Liver (tissue), 7 donors: ENCODE measurements at regions not wholly inside any gene's neighbourhood (a gene's known extent, or its start where the extent isn't known, plus 50 kb on each side); places are given as distances from the start of the nearest gene placed in this dataset.

Experiments used
- DNase-seq: peaks from one replicate; pipeline ENCODE4 v3.0.0-alpha.2; 2017; ENCODE audit warnings: low spot score
- H3K27ac ChIP-seq, 2 donors: one replicate each; pipeline ENCODE4 v1.7.0; 2013; ENCODE audit warnings: inconsistent platforms in 2 of 2, low read length in 2 of 2, control low read depth in 1 of 2, low read depth in 1 of 2, mild to moderate bottlenecking in 1 of 2
- H3K27me3 ChIP-seq, 4 donors: one replicate each; pipeline versions ENCODE4 v1.6.1 to v1.7.0; 2013; ENCODE audit warnings: low read length in 3 of 4, inconsistent platforms in 1 of 4, mild to moderate bottlenecking in 1 of 4, moderate library complexity in 1 of 4; ENCODE audit not compliant: control insufficient read depth in 4 of 4, insufficient read depth in 4 of 4
- H3K36me3 ChIP-seq, 4 donors: one replicate each; pipeline versions ENCODE4 v1.6.1 to v1.7.0; 2013; ENCODE audit warnings: low read length in 3 of 4, mild to moderate bottlenecking in 3 of 4, low read depth in 1 of 4, moderate library complexity in 1 of 4; ENCODE audit not compliant: control insufficient read depth in 4 of 4, insufficient read depth in 3 of 4
- H3K4me1 ChIP-seq, 4 donors: one replicate each; pipeline versions ENCODE4 v1.6.1 to v1.7.0; 2013; ENCODE audit warnings: low read length in 3 of 4, mild to moderate bottlenecking in 3 of 4, moderate library complexity in 1 of 4; ENCODE audit not compliant: control insufficient read depth in 4 of 4, insufficient read depth in 4 of 4
- H3K4me3 ChIP-seq, 3 donors: one replicate each; pipeline versions ENCODE4 v1.6.1 to v1.7.0; 2013; ENCODE audit warnings: low read length in 3 of 3, control low read depth in 1 of 3, low read depth in 1 of 3, mild to moderate bottlenecking in 1 of 3
- H3K9ac ChIP-seq, 2 donors: one replicate each; pipeline ENCODE4 v1.7.0; 2013; ENCODE audit warnings: low read length in 2 of 2, mild to moderate bottlenecking in 2 of 2, moderate library complexity in 2 of 2, control low read depth in 1 of 2, low read depth in 1 of 2
- H3K9me3 ChIP-seq, 4 donors: one replicate each; pipeline versions ENCODE4 v1.6.1 to v1.7.0; 2013; ENCODE audit warnings: low read length in 3 of 4; ENCODE audit not compliant: control insufficient read depth in 4 of 4
- EGR1 ChIP-seq, 2 donors: IDR thresholded peaks; 2 replicates each; pipeline ENCODE4 v1.6.1; 2016 to 2018; ENCODE audit warnings: antibody characterized with exemption in 2 of 2, low read depth in 2 of 2
- FOXA1 ChIP-seq: IDR thresholded peaks from 2 replicates; pipeline ENCODE4 v1.6.1; 2016; ENCODE audit warnings: antibody characterized with exemption
- FOXA2 ChIP-seq: IDR thresholded peaks from 2 replicates; pipeline ENCODE4 v1.6.1; 2016; ENCODE audit warnings: antibody characterized with exemption
- HNF4G ChIP-seq: IDR thresholded peaks from 2 replicates; pipeline ENCODE4 v1.6.1; 2016; ENCODE audit warnings: antibody characterized with exemption
- JUND ChIP-seq, 2 donors: IDR thresholded peaks; 2 replicates each; pipeline ENCODE4 v1.6.1; 2016; ENCODE audit warnings: antibody characterized with exemption in 2 of 2
- RAD21 ChIP-seq, 2 donors: IDR thresholded peaks; 2 replicates each; pipeline ENCODE4 v1.6.1; 2016; ENCODE audit warnings: antibody characterized with exemption in 2 of 2, mild to moderate bottlenecking in 2 of 2
- RXRA ChIP-seq, 2 donors: IDR thresholded peaks; 2 replicates each; pipeline ENCODE4 v1.6.1; 2017 to 2018; ENCODE audit warnings: antibody characterized with exemption in 2 of 2, mild to moderate bottlenecking in 1 of 2
- SP1 ChIP-seq: IDR thresholded peaks from 2 replicates; pipeline ENCODE4 v1.6.1; 2018; ENCODE audit warnings: antibody characterized with exemption, mild to moderate bottlenecking
- TAF1 ChIP-seq: conservative IDR thresholded peaks from 2 replicates; pipeline ENCODE4 v1.6.1; 2016; ENCODE audit warnings: antibody characterized with exemption, mild to moderate bottlenecking
- YY1 ChIP-seq: IDR thresholded peaks from 2 replicates; pipeline ENCODE4 v1.6.1; 2016; ENCODE audit warnings: antibody characterized with exemption, mild to moderate bottlenecking
- WGBS: extraction: QIAGEN DNeasy Blood & Tissue Kit; methylation state at CpG from one replicate; pipeline ENCODE4 v1.1.7; 2013; 5-methylcytosine and 5-hydroxymethylcytosine counted together
- TF ChIP-seq, protein P1 (sequence below): IDR thresholded peaks from 2 replicates; pipeline ENCODE4 v1.6.1; 2016; ENCODE audit warnings: antibody characterized with exemption
- TF ChIP-seq, protein P2 (sequence below): IDR thresholded peaks from 2 replicates; pipeline ENCODE4 v1.6.1; 2016; ENCODE audit warnings: antibody characterized with exemption, mild to moderate bottlenecking
- TF ChIP-seq, protein P3 (sequence below): IDR thresholded peaks from 2 replicates; pipeline ENCODE4 v1.6.1; 2016; ENCODE audit warnings: antibody characterized with exemption
- donor health status: healthy.
- donor health status: healthy.
- donor health status: healthy.
- donor health status: healthy.

- H3K36me3 ChIP-seq, result no peaks in the 10 kb centered on the region
- no peak for DNase-seq
- WGBS, result 86% methylated on average over 6 of the region's 6 CpGs
- no peaks in the 10 kb centered on the region for H3K27me3 ChIP-seq
- H3K4me1 ChIP-seq, result peaks cover 0 to 9% (median 8%) of the 10 kb centered on the region in 4 donors
- no peaks in the 10 kb centered on the region for H3K9me3 ChIP-seq
- H3K4me3 ChIP-seq, result no peak overlapping the region
- TF ChIP-seq SP1, result no peak
- TF ChIP-seq, protein P1, sequence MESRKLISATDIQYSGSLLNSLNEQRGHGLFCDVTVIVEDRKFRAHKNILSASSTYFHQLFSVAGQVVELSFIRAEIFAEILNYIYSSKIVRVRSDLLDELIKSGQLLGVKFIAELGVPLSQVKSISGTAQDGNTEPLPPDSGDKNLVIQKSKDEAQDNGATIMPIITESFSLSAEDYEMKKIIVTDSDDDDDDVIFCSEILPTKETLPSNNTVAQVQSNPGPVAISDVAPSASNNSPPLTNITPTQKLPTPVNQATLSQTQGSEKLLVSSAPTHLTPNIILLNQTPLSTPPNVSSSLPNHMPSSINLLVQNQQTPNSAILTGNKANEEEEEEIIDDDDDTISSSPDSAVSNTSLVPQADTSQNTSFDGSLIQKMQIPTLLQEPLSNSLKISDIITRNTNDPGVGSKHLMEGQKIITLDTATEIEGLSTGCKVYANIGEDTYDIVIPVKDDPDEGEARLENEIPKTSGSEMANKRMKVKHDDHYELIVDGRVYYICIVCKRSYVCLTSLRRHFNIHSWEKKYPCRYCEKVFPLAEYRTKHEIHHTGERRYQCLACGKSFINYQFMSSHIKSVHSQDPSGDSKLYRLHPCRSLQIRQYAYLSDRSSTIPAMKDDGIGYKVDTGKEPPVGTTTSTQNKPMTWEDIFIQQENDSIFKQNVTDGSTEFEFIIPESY, result no peak
- no peak for TF ChIP-seq FOXA2
- TF ChIP-seq HNF4G, result no peak
- no peak for TF ChIP-seq EGR1 (IDR thresholded peaks at IDR 0.05; ENCODE audit: low read depth in 2 of 2)
- TF ChIP-seq JUND (IDR thresholded peaks at IDR 0.05), result no peak
- no peak for TF ChIP-seq RXRA (IDR thresholded peaks at IDR 0.05)
- TF ChIP-seq RAD21 (IDR thresholded peaks at IDR 0.05), result no peak
- no peak for TF ChIP-seq YY1
- TF ChIP-seq, protein P2, sequence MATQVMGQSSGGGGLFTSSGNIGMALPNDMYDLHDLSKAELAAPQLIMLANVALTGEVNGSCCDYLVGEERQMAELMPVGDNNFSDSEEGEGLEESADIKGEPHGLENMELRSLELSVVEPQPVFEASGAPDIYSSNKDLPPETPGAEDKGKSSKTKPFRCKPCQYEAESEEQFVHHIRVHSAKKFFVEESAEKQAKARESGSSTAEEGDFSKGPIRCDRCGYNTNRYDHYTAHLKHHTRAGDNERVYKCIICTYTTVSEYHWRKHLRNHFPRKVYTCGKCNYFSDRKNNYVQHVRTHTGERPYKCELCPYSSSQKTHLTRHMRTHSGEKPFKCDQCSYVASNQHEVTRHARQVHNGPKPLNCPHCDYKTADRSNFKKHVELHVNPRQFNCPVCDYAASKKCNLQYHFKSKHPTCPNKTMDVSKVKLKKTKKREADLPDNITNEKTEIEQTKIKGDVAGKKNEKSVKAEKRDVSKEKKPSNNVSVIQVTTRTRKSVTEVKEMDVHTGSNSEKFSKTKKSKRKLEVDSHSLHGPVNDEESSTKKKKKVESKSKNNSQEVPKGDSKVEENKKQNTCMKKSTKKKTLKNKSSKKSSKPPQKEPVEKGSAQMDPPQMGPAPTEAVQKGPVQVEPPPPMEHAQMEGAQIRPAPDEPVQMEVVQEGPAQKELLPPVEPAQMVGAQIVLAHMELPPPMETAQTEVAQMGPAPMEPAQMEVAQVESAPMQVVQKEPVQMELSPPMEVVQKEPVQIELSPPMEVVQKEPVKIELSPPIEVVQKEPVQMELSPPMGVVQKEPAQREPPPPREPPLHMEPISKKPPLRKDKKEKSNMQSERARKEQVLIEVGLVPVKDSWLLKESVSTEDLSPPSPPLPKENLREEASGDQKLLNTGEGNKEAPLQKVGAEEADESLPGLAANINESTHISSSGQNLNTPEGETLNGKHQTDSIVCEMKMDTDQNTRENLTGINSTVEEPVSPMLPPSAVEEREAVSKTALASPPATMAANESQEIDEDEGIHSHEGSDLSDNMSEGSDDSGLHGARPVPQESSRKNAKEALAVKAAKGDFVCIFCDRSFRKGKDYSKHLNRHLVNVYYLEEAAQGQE, result no peak
- H3K9ac ChIP-seq, result no peak overlapping the region
- H3K27ac ChIP-seq, result no peak overlapping the region
Measured at GRCh38 chr3:64303401-64303800, 78.1 kb upstream of the PRICKLE2 start.

GRCh38 chr3:64301476-64301875 lies 76.2 kb upstream of the PRICKLE2 start:
- peaks cover 2 to 6% (median 4%) of the 10 kb centered on the region in 4 donors for H3K9me3 ChIP-seq
- H3K4me3 ChIP-seq, result no peak overlapping the region
- H3K36me3 ChIP-seq, result no peaks in the 10 kb centered on the region

More at GRCh38 chr3:64301476-64301875, 76.2 kb upstream of the PRICKLE2 start:
- H3K9ac ChIP-seq, result no peak overlapping the region
- H3K4me1 ChIP-seq, result peaks cover 0 to 7% (median 5%) of the 10 kb centered on the region in 4 donors
- DNase-seq, result no peak
- H3K27ac ChIP-seq, result no peak overlapping the region
- no peaks in the 10 kb centered on the region for H3K27me3 ChIP-seq
- TF ChIP-seq TAF1 (no peak), FOXA2 (no peak), FOXA1 (no peak), RAD21 (IDR thresholded peaks at IDR 0.05) (no peak), RXRA (IDR thresholded peaks at IDR 0.05) (no peak), SP1 (no peak)
- TF ChIP-seq, protein P3, sequence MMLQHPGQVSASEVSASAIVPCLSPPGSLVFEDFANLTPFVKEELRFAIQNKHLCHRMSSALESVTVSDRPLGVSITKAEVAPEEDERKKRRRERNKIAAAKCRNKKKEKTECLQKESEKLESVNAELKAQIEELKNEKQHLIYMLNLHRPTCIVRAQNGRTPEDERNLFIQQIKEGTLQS, result no peak
- TF ChIP-seq, protein P2, result no peak
- 91% methylated on average over 2 of the region's 2 CpGs for WGBS
